Lung (tissue), 11 donors: ENCODE measurements at regions not wholly inside any gene's neighbourhood (a gene's known extent, or its start where the extent isn't known, plus 50 kb on each side); places are given as distances from the start of the nearest gene placed in this dataset.
"Not testable (repeated sequence)": the region's sequence is repeated elsewhere in the genome, so short reads cannot be mapped to it uniquely, and the experiment has no call there.

Experiments
- ATAC-seq: fragments of 200-7000 bp; cut with Tn5 transposase; one replicate; pipeline ENCODE4 v1.9.1; 2020; ENCODE audit warnings: moderate number of reproducible peaks; ENCODE audit not compliant: insufficient read depth, low FRiP score
- DNase-seq, 3 donors: peaks; one replicate each; pipeline ENCODE4 v3.0.0-alpha.2; 2013 to 2017
- H3K27ac ChIP-seq, 2 donors: one replicate each; pipeline ENCODE4 v1.5.1; 2013; ENCODE audit warnings: mild to moderate bottlenecking in 2 of 2, moderate library complexity in 2 of 2, control low read depth in 1 of 2, inconsistent platforms in 1 of 2, low read depth in 1 of 2, low read length in 1 of 2
- H3K27me3 ChIP-seq, 3 donors: one replicate each; pipeline ENCODE4 v1.5.1; 2013; ENCODE audit warnings: low read length in 2 of 3; ENCODE audit not compliant: control insufficient read depth in 3 of 3, insufficient read depth in 3 of 3
- H3K36me3 ChIP-seq, 4 donors: one replicate each; pipeline ENCODE4 v1.5.1; 2013; ENCODE audit warnings: low read length in 4 of 4, mild to moderate bottlenecking in 1 of 4, moderate library complexity in 1 of 4; ENCODE audit not compliant: control insufficient read depth in 4 of 4, insufficient read depth in 4 of 4
- H3K4me1 ChIP-seq, 5 donors: one replicate each; pipeline ENCODE4 v1.5.1; 2013; ENCODE audit warnings: low read length in 5 of 5, mild to moderate bottlenecking in 2 of 5, moderate library complexity in 1 of 5; ENCODE audit not compliant: control insufficient read depth in 5 of 5, insufficient read depth in 5 of 5
- H3K4me3 ChIP-seq: one replicate; pipeline ENCODE4 v1.5.1; 2013; ENCODE audit warnings: mild to moderate bottlenecking, control low read depth, moderate library complexity
- H3K9ac ChIP-seq, 2 donors: one replicate each; pipeline ENCODE4 v1.5.1; 2013; ENCODE audit warnings: low read length in 2 of 2, control low read depth in 1 of 2; ENCODE audit not compliant: insufficient read depth in 1 of 2
- H3K9me3 ChIP-seq, 4 donors: one replicate each; pipeline ENCODE4 v1.5.1; 2013; ENCODE audit warnings: low read length in 3 of 4, mild to moderate bottlenecking in 1 of 4, moderate library complexity in 1 of 4; ENCODE audit not compliant: control insufficient read depth in 4 of 4, insufficient read depth in 3 of 4
- CTCF ChIP-seq: IDR thresholded peaks from 2 replicates; pipeline ENCODE4 v1.5.1; 2012; ENCODE audit warnings: mild to moderate bottlenecking; ENCODE audit errors: control extremely low read depth, extremely low read depth
- WGBS, 2 donors: extraction: QIAGEN DNeasy Blood & Tissue Kit; methylation state at CpG; one replicate each; pipeline ENCODE4 v1.1.7; 2013; 5-methylcytosine and 5-hydroxymethylcytosine counted together
- donor health status: control.
- donor health status: control.
- donor health status: Bipolar disorder and iron deficiency.
- donor health status: healthy.
- donor health status: DM: yes; HTN: yes; CAD: no.

- 78 to 82% methylated on average over 15 of the region's 15 CpGs for WGBS, 2 donors
- not testable (repeated sequence) for H3K9me3 ChIP-seq, H3K4me3 ChIP-seq, DNase-seq, H3K27ac ChIP-seq, H3K27me3 ChIP-seq, H3K36me3 ChIP-seq, H3K4me1 ChIP-seq, H3K9ac ChIP-seq, ATAC-seq
Measured at GRCh38 chr4:27075603-27076002, 215.0 kb downstream of the STIM2 start.

DNA sequence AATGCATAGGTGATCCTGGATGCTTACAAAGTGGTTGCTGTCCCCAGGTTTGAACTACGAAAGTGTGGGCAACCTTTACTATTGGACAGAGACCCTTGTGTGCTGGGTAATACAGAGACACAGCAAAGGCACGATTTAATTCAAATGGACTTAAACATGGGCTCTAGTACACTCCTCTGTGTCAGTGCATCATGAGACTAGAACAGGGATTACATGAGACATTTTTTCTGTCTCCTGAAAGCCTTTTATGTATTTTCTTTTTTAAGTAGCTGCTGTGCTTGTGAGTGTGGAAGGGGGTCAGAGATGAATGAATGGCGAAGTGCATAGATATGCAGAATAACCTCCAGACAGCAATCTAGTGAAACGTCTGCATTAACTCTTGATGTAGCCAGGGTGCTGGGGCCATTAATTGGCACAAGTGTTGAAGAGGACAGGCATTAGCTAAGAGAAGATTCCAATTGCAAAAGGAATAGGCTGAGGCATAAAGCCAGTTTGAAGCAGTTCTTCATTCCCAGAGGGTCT, 218.4 kb downstream of the STIM2 start:
- ATAC-seq, result no peak
- Histone ChIP-seq H3K27me3 (no peaks in the 10 kb centered on the region), H3K9me3 (peaks cover 0 to 2% (median 0%) of the 10 kb centered on the region in 4 donors), H3K4me1 (peaks cover 0 to under 1% (median 0%) of the 10 kb centered on the region in 5 donors), H3K4me3 (no peak overlapping the region), H3K9ac (no peak overlapping the region), H3K36me3 (no peaks in the 10 kb centered on the region), H3K27ac (no peak overlapping the region)
- TF ChIP-seq CTCF, result no peak
- WGBS, 2 donors, result 56 to 57% methylated on average over 4 of the region's 4 CpGs
- DNase-seq, result no peak

DNA sequence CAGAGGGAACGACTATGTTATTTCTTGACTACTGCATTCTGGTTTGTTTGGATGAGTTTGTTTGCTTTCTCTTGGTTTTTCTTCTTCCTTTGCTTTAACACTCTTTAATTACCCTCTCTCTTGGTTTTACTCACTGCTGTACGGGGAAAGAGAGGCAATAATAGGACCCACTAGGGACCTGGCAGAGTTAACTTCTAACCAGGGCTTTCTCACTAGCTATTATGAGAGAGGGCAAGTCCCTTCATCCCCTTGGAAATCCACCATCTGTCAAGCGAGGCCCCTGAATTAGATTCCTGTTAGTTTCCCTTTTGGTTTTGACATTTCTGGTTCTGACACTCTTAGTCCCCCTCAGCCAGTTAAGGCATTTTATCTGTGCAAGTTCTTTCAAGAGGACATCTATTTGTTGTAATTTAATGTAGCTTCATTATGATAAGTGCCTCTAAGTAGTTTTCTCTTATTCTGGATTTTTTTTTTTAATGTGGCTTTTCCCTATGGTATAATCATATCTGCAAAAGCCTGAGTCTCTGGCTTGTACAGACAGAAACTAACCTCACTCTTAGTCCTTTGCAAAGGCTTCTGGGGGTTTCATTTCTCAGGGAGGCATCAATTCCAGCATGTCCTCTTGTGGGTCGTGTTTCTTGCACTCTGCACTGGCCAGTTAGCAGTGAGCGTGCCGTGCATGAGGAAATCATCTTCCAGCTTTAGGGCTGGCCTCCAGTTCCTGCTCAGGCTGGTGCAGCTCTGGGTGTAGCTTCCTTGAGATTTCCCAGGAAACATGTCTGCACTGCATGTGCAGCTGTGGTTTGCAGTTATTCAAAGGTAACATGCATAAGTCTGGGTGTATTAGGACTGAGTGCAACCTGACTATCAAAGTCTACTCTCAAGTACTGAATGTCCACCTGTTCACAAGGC, 221.3 kb downstream of the STIM2 start:
- Histone ChIP-seq H3K27ac (no peak overlapping the region), H3K9ac (no peak overlapping the region), H3K4me1 (peaks cover 0 to 6% (median 0%) of the 10 kb centered on the region in 5 donors), H3K4me3 (no peak overlapping the region), H3K27me3 (peaks cover 0 to 14% (median 3%) of the 10 kb centered on the region in 3 donors), H3K9me3 (peaks cover 0 to 2% (median 0%) of the 10 kb centered on the region in 4 donors), H3K36me3 (no peaks in the 10 kb centered on the region)
- TF ChIP-seq CTCF, result no peak
- ATAC-seq (no peak), DNase-seq (no peak)
- 57 to 63% methylated on average over 6 of the region's 6 CpGs for WGBS, 2 donors

DNA sequence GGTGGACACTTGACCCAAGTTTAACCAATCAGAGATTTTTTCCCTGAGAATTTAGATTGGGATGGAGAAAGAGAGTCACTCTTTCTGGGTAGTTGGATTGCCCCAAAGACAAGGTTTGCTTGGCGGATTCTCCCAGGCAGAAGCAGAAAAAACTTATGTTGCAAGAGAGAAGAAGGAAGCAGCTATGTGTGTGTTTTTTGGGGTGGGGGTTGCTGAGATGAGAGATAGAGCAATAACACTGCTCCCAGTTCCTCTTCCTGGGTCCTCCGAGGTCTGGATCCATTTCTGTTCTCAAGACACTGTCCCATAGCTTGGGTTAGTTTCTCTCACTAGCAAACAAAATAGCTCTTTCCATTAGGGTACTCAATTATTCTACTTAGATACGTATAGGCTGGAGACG, 222.1 kb downstream of the STIM2 start:
- Histone ChIP-seq H3K9me3 (peaks cover 0 to 2% (median 0%) of the 10 kb centered on the region in 4 donors), H3K27me3 (peaks cover 0 to 16% (median 3%) of the 10 kb centered on the region in 3 donors), H3K36me3 (no peaks in the 10 kb centered on the region), H3K9ac (no peak overlapping the region), H3K4me3 (no peak overlapping the region), H3K4me1 (peaks cover 0 to 6% (median 0%) of the 10 kb centered on the region in 5 donors), H3K27ac (no peak overlapping the region)
- TF ChIP-seq CTCF, result no peak
- WGBS, 2 donors, result 62 to 84% methylated on average over 4 of the region's 4 CpGs
- no peak for DNase-seq
- no peak for ATAC-seq
